ENCODE measurements at regions not wholly inside any gene's neighbourhood (a gene's known extent, or its start where the extent isn't known, plus 50 kb on each side); places are given as distances from the start of the nearest gene placed in this dataset.

DNA sequence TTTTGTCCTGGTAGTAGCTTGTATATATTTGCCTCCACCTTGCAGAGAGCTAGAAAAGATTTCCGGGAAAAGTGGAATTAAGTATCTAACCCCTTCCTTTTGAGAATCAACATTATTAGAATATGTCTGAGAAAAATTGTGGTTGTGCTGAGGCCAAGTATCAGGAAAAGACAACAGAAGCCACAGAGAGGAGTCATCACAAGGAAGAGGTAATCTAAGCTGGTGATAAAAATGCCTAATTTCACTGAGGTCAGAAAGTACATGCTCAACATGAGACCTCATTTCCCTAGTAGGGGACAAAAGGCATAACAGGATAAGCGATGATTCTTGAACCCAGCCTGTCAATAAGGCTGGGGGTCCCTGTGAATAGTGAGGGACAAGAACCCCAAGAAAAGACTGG is 97.0 kb upstream of the PDE1C start:
- TF ChIP-seq, protein P1, sequence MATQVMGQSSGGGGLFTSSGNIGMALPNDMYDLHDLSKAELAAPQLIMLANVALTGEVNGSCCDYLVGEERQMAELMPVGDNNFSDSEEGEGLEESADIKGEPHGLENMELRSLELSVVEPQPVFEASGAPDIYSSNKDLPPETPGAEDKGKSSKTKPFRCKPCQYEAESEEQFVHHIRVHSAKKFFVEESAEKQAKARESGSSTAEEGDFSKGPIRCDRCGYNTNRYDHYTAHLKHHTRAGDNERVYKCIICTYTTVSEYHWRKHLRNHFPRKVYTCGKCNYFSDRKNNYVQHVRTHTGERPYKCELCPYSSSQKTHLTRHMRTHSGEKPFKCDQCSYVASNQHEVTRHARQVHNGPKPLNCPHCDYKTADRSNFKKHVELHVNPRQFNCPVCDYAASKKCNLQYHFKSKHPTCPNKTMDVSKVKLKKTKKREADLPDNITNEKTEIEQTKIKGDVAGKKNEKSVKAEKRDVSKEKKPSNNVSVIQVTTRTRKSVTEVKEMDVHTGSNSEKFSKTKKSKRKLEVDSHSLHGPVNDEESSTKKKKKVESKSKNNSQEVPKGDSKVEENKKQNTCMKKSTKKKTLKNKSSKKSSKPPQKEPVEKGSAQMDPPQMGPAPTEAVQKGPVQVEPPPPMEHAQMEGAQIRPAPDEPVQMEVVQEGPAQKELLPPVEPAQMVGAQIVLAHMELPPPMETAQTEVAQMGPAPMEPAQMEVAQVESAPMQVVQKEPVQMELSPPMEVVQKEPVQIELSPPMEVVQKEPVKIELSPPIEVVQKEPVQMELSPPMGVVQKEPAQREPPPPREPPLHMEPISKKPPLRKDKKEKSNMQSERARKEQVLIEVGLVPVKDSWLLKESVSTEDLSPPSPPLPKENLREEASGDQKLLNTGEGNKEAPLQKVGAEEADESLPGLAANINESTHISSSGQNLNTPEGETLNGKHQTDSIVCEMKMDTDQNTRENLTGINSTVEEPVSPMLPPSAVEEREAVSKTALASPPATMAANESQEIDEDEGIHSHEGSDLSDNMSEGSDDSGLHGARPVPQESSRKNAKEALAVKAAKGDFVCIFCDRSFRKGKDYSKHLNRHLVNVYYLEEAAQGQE (IDR thresholded peaks at IDR 0.05; ENCODE audit: low read depth), result no peak
- TF ChIP-seq NFIC (IDR thresholded peaks at IDR 0.05), result no peak
- TF ChIP-seq YY1 (IDR thresholded peaks at IDR 0.05; ENCODE audit: low read depth), result no peak
- TF ChIP-seq TCF12 (IDR thresholded peaks at IDR 0.05; ENCODE audit: low read depth), result no peak
- TF ChIP-seq EGR1 (IDR thresholded peaks at IDR 0.05), result no peak
- TF ChIP-seq TAF1 (IDR thresholded peaks at IDR 0.05; ENCODE audit: low read depth), result no peak
- TF ChIP-seq ZBTB7A (IDR thresholded peaks at IDR 0.05; ENCODE audit: low read depth), result no peak

DNA sequence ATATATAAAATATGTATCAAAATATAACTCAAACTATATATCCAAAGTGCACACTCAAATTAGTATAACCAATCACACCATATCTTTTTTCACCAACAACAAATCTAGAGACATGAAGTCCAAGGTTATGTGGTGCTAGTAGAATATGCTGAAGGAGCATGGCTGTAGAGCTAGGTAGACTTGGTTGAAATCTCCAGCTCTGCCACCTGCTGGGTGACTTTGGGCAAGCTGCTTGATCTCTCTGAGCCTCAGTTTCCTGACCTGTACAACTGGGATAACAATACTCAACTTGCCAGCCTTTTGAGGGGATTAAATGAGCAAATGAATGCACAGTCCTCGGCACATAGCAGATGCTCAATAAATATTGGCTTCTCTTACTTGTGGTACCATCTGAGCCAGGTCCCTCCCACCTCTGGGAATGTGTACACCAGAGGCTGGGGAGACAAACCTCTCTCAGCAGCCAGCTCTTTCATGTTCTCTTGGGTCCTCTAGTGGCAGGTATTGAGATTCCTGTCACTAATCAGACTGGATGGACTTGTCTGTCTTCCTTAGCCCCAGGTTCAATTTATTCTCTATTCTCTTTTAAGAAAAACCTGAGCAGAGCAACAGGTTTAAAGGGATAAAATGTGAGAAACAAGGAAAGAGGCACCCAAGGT is 94.3 kb upstream of the PDE1C start:
- no peak for TF ChIP-seq TCF12 (IDR thresholded peaks at IDR 0.05; ENCODE audit: low read depth)
- TF ChIP-seq RAD21 (IDR thresholded peaks at IDR 0.05; ENCODE audit: low read depth), result peak; percentile 28

DNA sequence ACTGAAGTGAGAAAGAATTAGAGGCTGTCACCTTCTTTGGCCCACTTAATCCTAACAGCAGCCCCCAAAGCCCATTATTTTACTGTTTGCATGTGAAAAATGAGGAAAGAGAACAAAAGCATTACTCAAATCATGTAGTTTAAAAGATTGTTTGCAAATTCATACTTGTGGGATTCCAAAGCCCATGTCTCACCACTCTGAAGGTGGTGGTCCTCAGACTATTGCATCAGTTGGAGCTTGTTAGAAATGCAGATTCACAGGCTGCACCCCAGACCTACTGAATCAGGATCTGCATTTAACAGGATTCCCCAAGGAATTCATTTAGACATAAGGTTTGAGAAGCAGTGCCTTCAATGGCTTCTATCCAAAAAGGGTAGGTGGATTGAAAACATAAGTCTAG is 93.7 kb upstream of the PDE1C start:
- no peak for TF ChIP-seq CREB1 (IDR thresholded peaks at IDR 0.05; ENCODE audit: low read depth)
- TF ChIP-seq, protein P1 (IDR thresholded peaks at IDR 0.05; ENCODE audit: low read depth), result no peak
- no peak for TF ChIP-seq RAD21 (IDR thresholded peaks at IDR 0.05; ENCODE audit: low read depth)
- no peak for TF ChIP-seq YY1 (IDR thresholded peaks at IDR 0.05; ENCODE audit: low read depth)
- TF ChIP-seq CEBPB (IDR thresholded peaks at IDR 0.05), result no peak
- TF ChIP-seq, protein P2, sequence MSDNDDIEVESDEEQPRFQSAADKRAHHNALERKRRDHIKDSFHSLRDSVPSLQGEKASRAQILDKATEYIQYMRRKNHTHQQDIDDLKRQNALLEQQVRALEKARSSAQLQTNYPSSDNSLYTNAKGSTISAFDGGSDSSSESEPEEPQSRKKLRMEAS (IDR thresholded peaks at IDR 0.05), result no peak
- no peak for TF ChIP-seq NFIC (IDR thresholded peaks at IDR 0.05)

DNA sequence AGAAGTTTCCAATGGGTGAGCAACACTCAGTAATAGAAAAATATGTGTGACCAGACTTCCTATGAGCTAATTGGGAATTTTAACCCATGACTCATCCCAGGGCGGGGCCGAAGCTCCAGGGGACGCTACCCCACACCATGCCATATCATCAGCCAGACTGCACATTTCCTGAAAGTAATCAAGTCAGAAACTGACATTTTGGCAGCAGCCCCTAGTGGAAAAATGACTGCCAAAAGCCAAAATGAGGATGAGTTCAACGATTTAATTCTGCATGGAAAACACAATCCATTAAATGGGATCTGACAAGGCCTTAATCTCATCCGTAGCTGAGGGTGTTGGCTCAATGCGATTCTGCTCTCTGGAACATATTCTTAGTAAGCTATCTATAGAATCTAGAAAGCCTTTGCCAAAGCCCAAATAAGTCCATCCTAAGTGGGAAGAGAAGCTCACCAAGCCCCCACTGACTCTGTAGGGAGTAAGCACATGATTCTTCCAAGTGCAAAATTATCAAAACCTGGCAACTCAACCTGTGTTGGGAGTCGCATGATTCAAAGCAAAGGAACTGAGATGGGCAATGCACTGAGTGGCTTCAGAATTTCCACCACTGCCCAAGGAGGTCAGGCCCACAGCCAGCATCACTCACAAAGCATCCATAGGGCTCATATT is 93.1 kb upstream of the PDE1C start:
- TF ChIP-seq, protein P3, sequence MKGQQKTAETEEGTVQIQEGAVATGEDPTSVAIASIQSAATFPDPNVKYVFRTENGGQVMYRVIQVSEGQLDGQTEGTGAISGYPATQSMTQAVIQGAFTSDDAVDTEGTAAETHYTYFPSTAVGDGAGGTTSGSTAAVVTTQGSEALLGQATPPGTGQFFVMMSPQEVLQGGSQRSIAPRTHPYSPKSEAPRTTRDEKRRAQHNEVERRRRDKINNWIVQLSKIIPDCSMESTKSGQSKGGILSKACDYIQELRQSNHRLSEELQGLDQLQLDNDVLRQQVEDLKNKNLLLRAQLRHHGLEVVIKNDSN (IDR thresholded peaks at IDR 0.05), result no peak
- TF ChIP-seq TAF1 (IDR thresholded peaks at IDR 0.05; ENCODE audit: low read depth), result no peak
- no peak for TF ChIP-seq NFIC (IDR thresholded peaks at IDR 0.05)
- TF ChIP-seq FOXM1 (IDR thresholded peaks at IDR 0.05; ENCODE audit: borderline replicate concordance, low read depth), result no peak
- TF ChIP-seq, protein P2 (IDR thresholded peaks at IDR 0.05), result no peak
- no peak for TF ChIP-seq CREB1 (IDR thresholded peaks at IDR 0.05; ENCODE audit: low read depth)
- no peak for TF ChIP-seq RAD21 (IDR thresholded peaks at IDR 0.05; ENCODE audit: low read depth)
- TF ChIP-seq TCF12 (IDR thresholded peaks at IDR 0.05; ENCODE audit: low read depth), result no peak
- TF ChIP-seq CEBPB (IDR thresholded peaks at IDR 0.05), result no peak

DNA sequence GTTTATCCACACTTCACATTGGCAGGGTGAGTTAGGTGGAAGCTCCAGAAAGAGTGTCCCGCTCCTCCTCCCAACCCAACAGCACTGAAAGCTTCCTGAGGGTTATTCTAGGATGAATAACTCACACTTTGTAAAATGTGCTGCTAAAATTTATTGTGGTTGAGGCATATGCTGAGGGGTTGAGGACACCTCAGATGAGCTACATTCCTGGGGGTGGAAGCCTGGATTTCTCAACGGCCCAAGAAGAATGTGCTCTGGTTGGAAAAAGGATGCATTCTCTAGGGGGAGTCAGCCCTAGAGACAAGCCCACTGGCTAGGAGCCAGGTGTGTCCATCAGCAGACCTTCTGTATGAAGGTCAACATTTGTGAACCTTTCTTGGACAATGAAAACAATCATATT is 91.5 kb upstream of the PDE1C start:
- TF ChIP-seq RAD21 (IDR thresholded peaks at IDR 0.05; ENCODE audit: low read depth), result no peak
- no peak for TF ChIP-seq CEBPB (IDR thresholded peaks at IDR 0.05)
- no peak for TF ChIP-seq CREB1 (IDR thresholded peaks at IDR 0.05; ENCODE audit: low read depth)
- no peak for TF ChIP-seq EGR1 (IDR thresholded peaks at IDR 0.05)
- no peak for TF ChIP-seq TCF12 (IDR thresholded peaks at IDR 0.05; ENCODE audit: low read depth)
- no peak for TF ChIP-seq TEAD4 (IDR thresholded peaks at IDR 0.05)
- TF ChIP-seq EP300 (IDR thresholded peaks at IDR 0.05; ENCODE audit: borderline replicate concordance), result no peak
- TF ChIP-seq YY1 (IDR thresholded peaks at IDR 0.05; ENCODE audit: low read depth), result no peak
- no peak for TF ChIP-seq TAF1 (IDR thresholded peaks at IDR 0.05; ENCODE audit: low read depth)
- no peak for TF ChIP-seq NFIC (IDR thresholded peaks at IDR 0.05)
- no peak for TF ChIP-seq ZBTB7A (IDR thresholded peaks at IDR 0.05; ENCODE audit: low read depth)
- TF ChIP-seq, protein P2 (IDR thresholded peaks at IDR 0.05), result no peak

All from Ishikawa (cell line).